Retinal pigment epithelial cell (primary cell): ENCODE measurements at regions not wholly inside any gene's neighbourhood (a gene's known extent, or its start where the extent isn't known, plus 50 kb on each side); places are given as distances from the start of the nearest gene placed in this dataset.

Experiments
- DNase-seq: peaks from one replicate; pipeline ENCODE4 v3.0.0-alpha.2; 2010; ENCODE audit warnings: low read depth
- H3K4me3 ChIP-seq: 2 replicates; pipeline ENCODE4 v1.5.1; 2011; ENCODE audit warnings: mild to moderate bottlenecking, low read length, control low read depth, moderate library complexity
- CTCF ChIP-seq: conservative IDR thresholded peaks from 2 replicates; pipeline ENCODE4 v1.5.1; 2011; ENCODE audit warnings: low read depth, low read length, control low read depth, inconsistent platforms

GRCh38 chr10:45179691-45180090 is 135.7 kb downstream of the OR13A1 start:
- DNase-seq, result no peak
- TF ChIP-seq CTCF, result no peak
- H3K4me3 ChIP-seq, result no peak overlapping the region

GRCh38 chr10:45180507-45180906 is 134.9 kb downstream of the OR13A1 start:
- DNase-seq, result no peak
- H3K4me3 ChIP-seq, result no peak overlapping the region
- TF ChIP-seq CTCF, result no peak

- DNase-seq, result no peak
These were observed 134.2 kb downstream of the OR13A1 start for GRCh38 chr10:45180946-45181875.

GRCh38 chr10:45183174-45183573 is 132.2 kb downstream of the OR13A1 start:
- no peak for DNase-seq
- H3K4me3 ChIP-seq, result no peak overlapping the region
- no peak for TF ChIP-seq CTCF

More at GRCh38 chr10:45180946-45181875, 134.2 kb downstream of the OR13A1 start:
- no peak for TF ChIP-seq CTCF
- H3K4me3 ChIP-seq, result no peak overlapping the region

GRCh38 chr10:45197816-45198485 is 117.5 kb downstream of the OR13A1 start:
- no peak for TF ChIP-seq CTCF
- DNase-seq, result no peak
- H3K4me3 ChIP-seq, result no peak overlapping the region

- no peak for DNase-seq
- H3K4me3 ChIP-seq, result no peak overlapping the region
- no peak for TF ChIP-seq CTCF
These were observed 116.8 kb downstream of the OR13A1 start for GRCh38 chr10:45198486-45199204.
